ENCODE measurements at regions not wholly inside any gene's neighbourhood (a gene's known extent, or its start where the extent isn't known, plus 50 kb on each side); places are given as distances from the start of the nearest gene placed in this dataset.

- Histone ChIP-seq H3K9ac (ENCODE audit: low read depth, low read length) (no peak overlapping the region), H4K5ac (ENCODE audit: low read depth, low read length) (no peak overlapping the region), H3K56ac (ENCODE audit: extremely low read depth, insufficient read depth, low read length) (no peak overlapping the region), H3K4ac (ENCODE audit: low read depth, low read length) (no peak overlapping the region), H3K23ac (ENCODE audit: low read depth, low read length) (no peak overlapping the region), H3K27ac (ENCODE audit: insufficient read depth, low read length) (no peak overlapping the region), H3K79me1 (ENCODE audit: low read depth in 1 of 2, low read length in 2 of 2) (no peaks in the 10 kb centered on the region), H2AFZ (replicated peaks; ENCODE audit: low read length, poor library complexity) (no peak overlapping the region), H3K14ac (replicated peaks; ENCODE audit: low read depth, low read length) (no peak overlapping the region), H3K4me1 (ENCODE audit: control insufficient read depth, insufficient read depth, low read length) (no peaks in the 10 kb centered on the region), H4K20me1 (ENCODE audit: insufficient read depth, low read length) (no peaks in the 10 kb centered on the region), H3K4me3 (ENCODE audit: insufficient read depth, low read depth, low read length) (no peak overlapping the region), H3K9me1 (ENCODE audit: insufficient read depth, low read length) (no peaks in the 10 kb centered on the region), H2AK9ac (replicated peaks; ENCODE audit: low read depth, low read length, poor library complexity) (no peak overlapping the region), H4K91ac (ENCODE audit: insufficient read depth, low read depth, low read length) (no peak overlapping the region), H2AK5ac (ENCODE audit: low read depth, low read length) (no peak overlapping the region), H3K4me2 (ENCODE audit: low read depth, low read length) (no peak overlapping the region), H2BK15ac (ENCODE audit: low read depth, low read length) (no peak overlapping the region), H2BK5ac (ENCODE audit: low read depth, low read length, poor library complexity, severe bottlenecking) (no peak overlapping the region), H3K27me3 (ENCODE audit: control insufficient read depth, insufficient read depth, low read length) (no peaks in the 10 kb centered on the region), H4K8ac (ENCODE audit: low read depth in 2 of 2, low read length in 2 of 2) (no peak overlapping the region), H3K18ac (ENCODE audit: low read depth, low read length) (no peak overlapping the region), H3K9me3 (ENCODE audit: control insufficient read depth, insufficient read depth, low read length) (no peaks in the 10 kb centered on the region), H3K36me3 (ENCODE audit: control insufficient read depth, insufficient read depth, low read length) (no peaks in the 10 kb centered on the region), H2BK20ac (ENCODE audit: low read depth, low read length) (no peak overlapping the region), H2BK120ac (ENCODE audit: low read depth, low read length) (no peak overlapping the region)
- BruUV-seq (replicated peaks) = no TSS peak
- in situ Hi-C loops (cut with MboI; ENCODE audit: low sequenced_read_pairs) (no loop called here), dilution Hi-C loops (cut with HindIII; ENCODE audit: low sequenced_read_pairs, unreplicated experiment) (no loop called here), intact Hi-C loops (cut with micrococcal nuclease) (no loop called here)
- DNase-seq (no peak), ATAC-seq (ENCODE audit: low read depth) (no peak)
- CTCF ChIA-PET = no interaction called here
- TF ChIP-seq CTCF (conservative IDR thresholded peaks at IDR 0.05; ENCODE audit: low read depth, low read length) (no peak), BHLHE40 (IDR thresholded peaks at IDR 0.05; ENCODE audit: low read depth, low read length) (no peak), RCOR1 (IDR thresholded peaks at IDR 0.05; ENCODE audit: insufficient replicate concordance, low read length) (no peak), FOS (IDR thresholded peaks at IDR 0.05; ENCODE audit: low read depth, low read length) (no peak), CEBPB (IDR thresholded peaks at IDR 0.05; ENCODE audit: low read depth, low read length) (no peak), NFE2L2 (IDR thresholded peaks at IDR 0.05; ENCODE audit: low read depth, low read length) (no peak), SMC3 (IDR thresholded peaks at IDR 0.05; ENCODE audit: low read depth, low read length) (no peak)
- WGBS, 2 experiments (ENCODE audit: extremely low coverage in 2 of 2, insufficient read length in 1 of 2) = 62% methylated on average over 2 of the region's 2 CpGs; no CpG with 5 or more reads in 1 of the 2 experiments
- POLR2A ChIA-PET (ENCODE audit: unreplicated experiment) = no interaction called here
Measured at GRCh38 chr9:28942941-28943340, 1369.7 kb upstream of the C9orf72 start.
